GM12878 (cell line): ENCODE measurements at regions not wholly inside any gene's neighbourhood (a gene's known extent, or its start where the extent isn't known, plus 50 kb on each side); places are given as distances from the start of the nearest gene placed in this dataset.

Source experiments
- ATAC-seq: fragments of 200-7000 bp; cut with Tn5 transposase; 3 replicates; pipeline ENCODE4 v1.9.1; 2020; ENCODE audit warnings: mild to moderate bottlenecking, moderate library complexity
- BruUV-seq: library from RNA; stranded (reverse); fragments of 400-500 nt; replicated peaks from 2 replicates; lab custom pipeline; 2021; lab: Mats Ljungman, UMichigan
- CTCF ChIA-PET: fragments of 300-600 bp; sonication (Branson Sonifier 250); formaldehyde crosslinking; extraction: SDS; loops from one replicate; lab custom pipeline; 2021; ENCODE audit warnings: inconsistent platforms; lab: Yijun Ruan, JAX
- POLR2A ChIA-PET: fragments of 350-600 bp; formaldehyde crosslinking; extraction: SDS; loops from one replicate; lab custom pipeline; 2021; ENCODE audit warnings: inconsistent platforms; lab: Charles Lee
- RAD21 ChIA-PET: fragments of 300-600 bp; sonication (Branson Sonifier 250); formaldehyde crosslinking; loops from one replicate; lab custom pipeline; 2023; ENCODE audit warnings: antibody characterized with exemption; ENCODE audit not compliant: unreplicated experiment; lab: Charles Lee
- SMC1A ChIA-PET: fragments of 300-600 bp; sonication (Branson Sonifier 250); formaldehyde crosslinking; loops from one replicate; lab custom pipeline; 2023; ENCODE audit not compliant: unreplicated experiment, uncharacterized antibody; lab: Charles Lee
- DNase-seq: peaks from one replicate; pipeline ENCODE4 v3.0.0-alpha.2; 2011; ENCODE audit warnings: low read depth, low spot score
- FAIRE-seq: peaks from 3 replicates; lab custom pipeline; 2011; peaks lifted over from hg19 to GRCh38; lab: Jason Lieb, UNC
- H2AFZ ChIP-seq: 2 replicates; pipeline ENCODE4 v1.6.0; 2011; ENCODE audit warnings: low read depth, low read length, control low read depth; ENCODE audit not compliant: control insufficient read depth
- H3K27ac ChIP-seq: 2 replicates; pipeline ENCODE4 v1.5.1; 2011; ENCODE audit warnings: control low read depth; ENCODE audit not compliant: control insufficient read depth, insufficient read depth
- H3K27me3 ChIP-seq, 2 experiments: replicated peaks in 1 of 2; 2 replicates each; pipeline versions ENCODE4 v1.6.0 to v1.6.1; 2011; ENCODE audit warnings: low read length in 1 of 2; ENCODE audit not compliant: control insufficient read depth in 2 of 2, insufficient read depth in 2 of 2
- H3K36me3 ChIP-seq, 2 experiments: 2 replicates each; pipeline ENCODE4 v1.5.1; 2011; ENCODE audit warnings: low read length in 1 of 2; ENCODE audit not compliant: control insufficient read depth in 2 of 2, insufficient read depth in 2 of 2
- H3K4me1 ChIP-seq: 2 replicates; pipeline ENCODE4 v1.6.1; 2011; ENCODE audit warnings: mild to moderate bottlenecking, low read length, moderate library complexity, mixed read lengths; ENCODE audit not compliant: control insufficient read depth, insufficient read depth
- H3K4me2 ChIP-seq: 2 replicates; pipeline ENCODE4 v1.6.0; 2011; ENCODE audit warnings: control low read depth; ENCODE audit not compliant: control insufficient read depth, insufficient read depth
- H3K4me3 ChIP-seq: fragments of 200-600 bp; sonication (generic); 2 replicates; pipeline ENCODE4 v1.5.1; 2016
- H3K79me2 ChIP-seq: 2 replicates; pipeline ENCODE4 v1.6.0; 2011; ENCODE audit warnings: low read length; ENCODE audit not compliant: control insufficient read depth, insufficient read depth
- H3K9ac ChIP-seq: 2 replicates; pipeline ENCODE4 v1.8.0; 2011; ENCODE audit warnings: low read length, control low read depth, mixed read lengths; ENCODE audit not compliant: control insufficient read depth, insufficient read depth
- H3K9me3 ChIP-seq: replicated peaks from 3 replicates; pipeline ENCODE4 v1.5.1; 2011; ENCODE audit warnings: mild to moderate bottlenecking, low read length; ENCODE audit not compliant: control insufficient read depth, insufficient read depth
- H4K20me1 ChIP-seq: 2 replicates; pipeline ENCODE4 v1.6.0; 2011; ENCODE audit not compliant: control insufficient read depth, insufficient read depth
- BACH1 ChIP-seq: fragments of 450-650 bp; IDR thresholded peaks from 2 replicates; pipeline ENCODE4 v1.6.1; 2017; ENCODE audit warnings: mild to moderate bottlenecking, borderline replicate concordance
- CBX3 ChIP-seq: fragments of 200-600 bp; sonication (generic); IDR thresholded peaks from 2 replicates; pipeline ENCODE4 v1.6.1; 2016; ENCODE audit warnings: low read depth, borderline replicate concordance
- EGR1 ChIP-seq, 2 experiments: IDR thresholded peaks; 1 replicate in 1 of 2; 2 replicates in 1 of 2; pipeline ENCODE4 v1.6.1; 2011 to 2012; ENCODE audit warnings: low read depth in 2 of 2, low read length in 2 of 2, borderline replicate concordance in 1 of 2, mild to moderate bottlenecking in 1 of 2, moderate library complexity in 1 of 2
- FOXK2 ChIP-seq: fragments of 450-650 bp; IDR thresholded peaks from 2 replicates; pipeline ENCODE4 v1.6.1; 2017; ENCODE audit warnings: mild to moderate bottlenecking, moderate library complexity
- NFYA ChIP-seq: IDR thresholded peaks from 2 replicates; pipeline ENCODE4 v1.6.1; 2011; ENCODE audit warnings: low read depth, mild to moderate bottlenecking, low read length, improper control_type of control experiment, borderline replicate concordance
- POLR2A ChIP-seq: IDR thresholded peaks from 2 replicates; pipeline ENCODE4 v1.6.1; 2011; ENCODE audit warnings: low read depth, mild to moderate bottlenecking, low read length
- RAD51 ChIP-seq: fragments of 450-650 bp; IDR thresholded peaks from 2 replicates; pipeline ENCODE4 v1.6.1; 2016; ENCODE audit warnings: moderate library complexity, mild to moderate bottlenecking, inconsistent platforms
- WGBS: methylation state at CpG from one replicate; pipeline ENCODE4 v1.1.6; 2016; ENCODE audit warnings: low lambda C conversion rate; ENCODE audit not compliant: insufficient replicate concordance, insufficient coverage; ENCODE audit errors: missing lambda C conversion rate; 5-methylcytosine and 5-hydroxymethylcytosine counted together
- in situ Hi-C: fragments of 300-500 bp; cut with MboI; formaldehyde crosslinking; loops from 9 replicates; pipeline ENCODE4 v1.14.3; 2018; ENCODE audit warnings: mixed read lengths
- intact Hi-C: fragments of 100-400 bp; cut with micrococcal nuclease; formaldehyde crosslinking; loops from one replicate; pipeline ENCODE4 v1.14.2; 2022; ENCODE audit not compliant: unreplicated experiment
- TF ChIP-seq, protein P1 (sequence below): fragments of 450-650 bp; formaldehyde crosslinking; IDR thresholded peaks from 2 replicates; pipeline ENCODE4 v1.4.0; 2022; ENCODE audit warnings: mild to moderate bottlenecking, moderate library complexity
- TF ChIP-seq, protein P2 (sequence below): fragments of 450-650 bp; IDR thresholded peaks from 2 replicates; pipeline ENCODE4 v1.6.1; 2017; ENCODE audit warnings: low read depth, mild to moderate bottlenecking, moderate library complexity
- TF ChIP-seq, protein P3 (sequence below): fragments of 450-650 bp; IDR thresholded peaks from 2 replicates; pipeline ENCODE4 v1.6.1; 2017; ENCODE audit warnings: antibody characterized with exemption, mild to moderate bottlenecking, moderate library complexity

DNA sequence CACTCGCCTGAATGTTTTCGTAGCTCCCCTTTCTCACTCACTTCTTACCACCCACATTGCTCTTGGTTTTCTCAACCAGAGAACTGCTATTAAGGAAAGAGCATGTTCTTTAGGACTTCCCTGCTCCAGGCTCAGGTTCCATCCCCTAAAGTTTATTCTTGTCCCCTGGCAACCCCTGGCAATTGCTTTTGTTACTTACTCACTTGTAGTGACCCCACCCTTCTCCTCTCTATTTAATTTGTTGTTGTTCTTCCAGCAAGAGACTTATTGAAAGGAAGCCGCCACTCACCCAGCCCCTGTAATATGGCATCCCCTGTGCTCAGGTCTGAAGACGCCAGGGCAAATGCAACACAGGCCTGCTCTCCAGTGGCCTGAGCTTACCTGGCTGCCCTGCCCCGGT is 233.7 kb upstream of the SOX21 start:
- BruUV-seq: no TSS peak
- no peak for TF ChIP-seq RAD51
- TF ChIP-seq EGR1 (IDR thresholded peaks at IDR 0.05; ENCODE audit: borderline replicate concordance in 1 of 2, low read depth in 2 of 2, low read length in 2 of 2): no peak
- TF ChIP-seq, protein P1, sequence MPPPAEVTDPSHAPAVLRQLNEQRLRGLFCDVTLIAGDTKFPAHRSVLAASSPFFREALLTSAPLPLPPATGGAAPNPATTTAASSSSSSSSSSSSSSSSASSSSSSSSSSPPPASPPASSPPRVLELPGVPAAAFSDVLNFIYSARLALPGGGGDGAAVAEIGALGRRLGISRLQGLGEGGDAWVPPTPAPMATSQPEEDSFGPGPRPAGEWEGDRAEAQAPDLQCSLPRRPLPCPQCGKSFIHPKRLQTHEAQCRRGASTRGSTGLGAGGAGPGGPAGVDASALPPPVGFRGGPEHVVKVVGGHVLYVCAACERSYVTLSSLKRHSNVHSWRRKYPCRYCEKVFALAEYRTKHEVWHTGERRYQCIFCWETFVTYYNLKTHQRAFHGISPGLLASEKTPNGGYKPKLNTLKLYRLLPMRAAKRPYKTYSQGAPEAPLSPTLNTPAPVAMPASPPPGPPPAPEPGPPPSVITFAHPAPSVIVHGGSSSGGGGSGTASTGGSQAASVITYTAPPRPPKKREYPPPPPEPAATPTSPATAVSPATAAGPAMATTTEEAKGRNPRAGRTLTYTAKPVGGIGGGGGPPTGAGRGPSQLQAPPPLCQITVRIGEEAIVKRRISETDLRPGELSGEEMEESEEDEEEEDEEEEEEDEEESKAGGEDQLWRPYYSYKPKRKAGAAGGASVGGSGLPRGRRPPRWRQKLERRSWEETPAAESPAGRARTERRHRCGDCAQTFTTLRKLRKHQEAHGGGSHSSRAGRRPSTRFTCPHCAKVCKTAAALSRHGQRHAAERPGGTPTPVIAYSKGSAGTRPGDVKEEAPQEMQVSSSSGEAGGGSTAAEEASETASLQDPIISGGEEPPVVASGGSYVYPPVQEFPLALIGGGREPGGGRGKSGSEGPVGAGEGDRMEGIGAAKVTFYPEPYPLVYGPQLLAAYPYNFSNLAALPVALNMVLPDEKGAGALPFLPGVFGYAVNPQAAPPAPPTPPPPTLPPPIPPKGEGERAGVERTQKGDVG (CRISPR knock-in tag): no peak
- TF ChIP-seq, protein P2, sequence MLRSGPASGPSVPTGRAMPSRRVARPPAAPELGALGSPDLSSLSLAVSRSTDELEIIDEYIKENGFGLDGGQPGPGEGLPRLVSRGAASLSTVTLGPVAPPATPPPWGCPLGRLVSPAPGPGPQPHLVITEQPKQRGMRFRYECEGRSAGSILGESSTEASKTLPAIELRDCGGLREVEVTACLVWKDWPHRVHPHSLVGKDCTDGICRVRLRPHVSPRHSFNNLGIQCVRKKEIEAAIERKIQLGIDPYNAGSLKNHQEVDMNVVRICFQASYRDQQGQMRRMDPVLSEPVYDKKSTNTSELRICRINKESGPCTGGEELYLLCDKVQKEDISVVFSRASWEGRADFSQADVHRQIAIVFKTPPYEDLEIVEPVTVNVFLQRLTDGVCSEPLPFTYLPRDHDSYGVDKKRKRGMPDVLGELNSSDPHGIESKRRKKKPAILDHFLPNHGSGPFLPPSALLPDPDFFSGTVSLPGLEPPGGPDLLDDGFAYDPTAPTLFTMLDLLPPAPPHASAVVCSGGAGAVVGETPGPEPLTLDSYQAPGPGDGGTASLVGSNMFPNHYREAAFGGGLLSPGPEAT: no peak
- no peak for TF ChIP-seq POLR2A
- TF ChIP-seq, protein P3, sequence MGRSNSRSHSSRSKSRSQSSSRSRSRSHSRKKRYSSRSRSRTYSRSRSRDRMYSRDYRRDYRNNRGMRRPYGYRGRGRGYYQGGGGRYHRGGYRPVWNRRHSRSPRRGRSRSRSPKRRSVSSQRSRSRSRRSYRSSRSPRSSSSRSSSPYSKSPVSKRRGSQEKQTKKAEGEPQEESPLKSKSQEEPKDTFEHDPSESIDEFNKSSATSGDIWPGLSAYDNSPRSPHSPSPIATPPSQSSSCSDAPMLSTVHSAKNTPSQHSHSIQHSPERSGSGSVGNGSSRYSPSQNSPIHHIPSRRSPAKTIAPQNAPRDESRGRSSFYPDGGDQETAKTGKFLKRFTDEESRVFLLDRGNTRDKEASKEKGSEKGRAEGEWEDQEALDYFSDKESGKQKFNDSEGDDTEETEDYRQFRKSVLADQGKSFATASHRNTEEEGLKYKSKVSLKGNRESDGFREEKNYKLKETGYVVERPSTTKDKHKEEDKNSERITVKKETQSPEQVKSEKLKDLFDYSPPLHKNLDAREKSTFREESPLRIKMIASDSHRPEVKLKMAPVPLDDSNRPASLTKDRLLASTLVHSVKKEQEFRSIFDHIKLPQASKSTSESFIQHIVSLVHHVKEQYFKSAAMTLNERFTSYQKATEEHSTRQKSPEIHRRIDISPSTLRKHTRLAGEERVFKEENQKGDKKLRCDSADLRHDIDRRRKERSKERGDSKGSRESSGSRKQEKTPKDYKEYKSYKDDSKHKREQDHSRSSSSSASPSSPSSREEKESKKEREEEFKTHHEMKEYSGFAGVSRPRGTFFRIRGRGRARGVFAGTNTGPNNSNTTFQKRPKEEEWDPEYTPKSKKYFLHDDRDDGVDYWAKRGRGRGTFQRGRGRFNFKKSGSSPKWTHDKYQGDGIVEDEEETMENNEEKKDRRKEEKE: no peak
- no peak for TF ChIP-seq NFYA
- no peak for TF ChIP-seq BACH1
- TF ChIP-seq CBX3: no peak
- TF ChIP-seq FOXK2: no peak
- CTCF ChIA-PET: no interaction called here

More for the DNA sequence above, 233.7 kb upstream of the SOX21 start:
- no peak for FAIRE-seq
- no peaks in the 10 kb centered on the region for H3K79me2 ChIP-seq
- DNase-seq: no peak
- H3K4me2 ChIP-seq: no peak overlapping the region
- H3K9me3 ChIP-seq: no peaks in the 10 kb centered on the region
- no peaks in the 10 kb centered on the region for H4K20me1 ChIP-seq
- ChIA-PET POLR2A (no interaction called here), RAD21 (no interaction called here), SMC1A (no interaction called here)
- intact Hi-C loops (no loop called here), in situ Hi-C loops (no loop called here)
- no peak overlapping the region for H3K4me3 ChIP-seq
- no peak overlapping the region for H3K27ac ChIP-seq
- WGBS: 76% methylated on average over 5 of the region's 5 CpGs
- H3K9ac ChIP-seq: no peak overlapping the region
- H3K27me3 ChIP-seq: no peaks in the 10 kb centered on the region
- ATAC-seq: no peak
- H3K4me1 ChIP-seq: no peaks in the 10 kb centered on the region
- no peak overlapping the region for H2AFZ ChIP-seq
- no peaks in the 10 kb centered on the region for H3K36me3 ChIP-seq
